T1000 (cell line): ENCODE measurements at regions not wholly inside any gene's neighbourhood (a gene's known extent, or its start where the extent isn't known, plus 50 kb on each side); places are given as distances from the start of the nearest gene placed in this dataset.
"Not testable (repeated sequence)": the region's sequence is repeated elsewhere in the genome, so short reads cannot be mapped to it uniquely, and the experiment has no call there.

Experiments
- DNase-seq: peaks from one replicate; lab custom pipeline; 2025; ENCODE audit warnings: mixed read lengths; lab: John Stamatoyannopoulos, UW

GRCh38 chr5:50898966-50899365 lies 232.5 kb downstream of the PARP8 start:
- DNase-seq = no peak

DNA sequence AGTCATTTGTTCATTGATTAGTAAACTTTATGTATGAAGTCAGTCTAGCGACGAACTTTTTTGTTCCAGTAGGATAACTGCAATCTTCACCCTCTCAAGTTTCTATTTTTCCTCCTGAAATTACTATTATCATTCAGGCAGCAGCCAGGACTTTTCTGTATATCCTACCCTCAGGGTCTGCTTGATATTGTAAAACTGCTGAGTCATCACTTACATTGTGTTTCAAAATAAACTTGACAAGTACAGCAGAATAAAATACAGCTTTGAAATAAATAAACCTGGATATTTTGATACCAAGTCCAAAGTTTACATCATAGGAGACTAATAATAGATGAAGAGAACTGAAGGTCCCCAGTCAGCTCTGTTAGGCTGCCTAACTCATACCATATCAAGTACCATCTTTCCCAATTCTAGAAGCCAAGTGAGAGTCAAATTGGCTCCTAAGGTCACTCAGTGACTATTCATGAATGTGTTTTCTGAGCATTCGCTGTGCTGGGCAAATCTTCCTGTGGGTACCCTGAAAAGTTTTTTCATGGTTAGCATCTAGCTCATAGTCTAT lies 234.6 kb downstream of the PARP8 start:
- DNase-seq = no peak

GRCh38 chr5:50903651-50904050 lies 237.2 kb downstream of the PARP8 start:
- no peak for DNase-seq

- DNase-seq = no peak
These were observed 239.6 kb downstream of the PARP8 start for GRCh38 chr5:50905996-50906570.

DNA sequence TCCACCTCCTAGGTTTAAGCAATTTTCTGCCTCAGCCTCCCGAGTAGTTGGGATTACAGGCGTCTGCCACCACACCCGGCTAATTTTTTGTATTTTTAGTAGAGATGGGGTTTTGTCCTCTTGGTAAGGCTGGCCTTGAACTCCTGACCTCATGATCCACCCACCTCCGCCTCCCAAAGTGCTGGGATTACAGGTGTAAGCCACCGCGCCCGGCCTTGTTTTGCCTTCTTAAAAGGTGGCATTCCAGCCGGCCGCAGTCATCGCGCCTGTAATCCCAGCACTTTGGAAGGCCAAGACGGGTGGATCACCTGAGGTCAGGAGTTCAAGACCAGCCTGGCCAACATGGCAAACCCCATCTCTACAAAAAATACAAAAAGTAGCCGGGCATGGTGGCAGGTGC lies 253.7 kb downstream of the PARP8 start:
- DNase-seq = not testable (repeated sequence)

- no peak for DNase-seq
These were observed 255.1 kb downstream of the PARP8 start for GRCh38 chr5:50921366-50922133.

DNA sequence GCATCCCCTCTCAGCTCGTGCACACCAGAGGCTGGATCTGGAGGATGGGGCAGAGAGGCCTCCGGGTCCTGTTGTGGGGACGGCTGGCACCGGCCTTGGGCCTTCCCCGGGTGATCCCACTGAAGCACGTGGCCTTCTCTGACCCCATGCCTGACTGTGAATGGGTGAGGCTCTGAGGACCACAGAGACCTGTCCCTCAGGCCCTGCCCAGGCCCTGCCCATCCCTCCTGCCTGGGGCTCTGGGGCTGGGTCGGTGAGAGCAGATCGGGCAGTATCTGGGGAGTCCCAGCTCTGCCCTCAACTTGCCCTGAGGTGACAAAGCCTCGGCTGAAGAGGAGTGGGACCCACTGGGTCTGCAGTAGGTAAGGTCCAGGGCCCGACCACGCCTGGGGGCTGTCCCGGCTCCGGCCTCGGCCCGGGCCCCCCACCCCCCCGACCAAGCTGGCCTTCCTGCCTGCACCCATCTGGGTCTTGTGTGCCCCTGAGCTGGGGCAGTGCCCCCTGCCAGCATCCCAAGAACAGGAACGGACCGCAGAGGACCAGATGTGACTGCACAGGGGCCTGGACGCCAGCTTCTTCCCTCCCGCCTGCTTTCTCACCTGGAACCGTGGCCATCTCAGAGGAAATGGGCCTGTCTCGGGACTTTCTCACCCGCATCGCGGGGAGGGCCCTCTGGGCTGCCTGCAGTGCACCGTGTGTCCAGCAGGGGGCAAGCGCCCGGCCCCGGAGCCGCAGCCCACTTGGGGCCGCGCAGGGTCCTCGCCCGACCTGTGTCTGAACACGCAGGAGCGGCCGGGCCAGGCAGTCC lies 255.9 kb downstream of the PARP8 start:
- not testable (repeated sequence) for DNase-seq

DNA sequence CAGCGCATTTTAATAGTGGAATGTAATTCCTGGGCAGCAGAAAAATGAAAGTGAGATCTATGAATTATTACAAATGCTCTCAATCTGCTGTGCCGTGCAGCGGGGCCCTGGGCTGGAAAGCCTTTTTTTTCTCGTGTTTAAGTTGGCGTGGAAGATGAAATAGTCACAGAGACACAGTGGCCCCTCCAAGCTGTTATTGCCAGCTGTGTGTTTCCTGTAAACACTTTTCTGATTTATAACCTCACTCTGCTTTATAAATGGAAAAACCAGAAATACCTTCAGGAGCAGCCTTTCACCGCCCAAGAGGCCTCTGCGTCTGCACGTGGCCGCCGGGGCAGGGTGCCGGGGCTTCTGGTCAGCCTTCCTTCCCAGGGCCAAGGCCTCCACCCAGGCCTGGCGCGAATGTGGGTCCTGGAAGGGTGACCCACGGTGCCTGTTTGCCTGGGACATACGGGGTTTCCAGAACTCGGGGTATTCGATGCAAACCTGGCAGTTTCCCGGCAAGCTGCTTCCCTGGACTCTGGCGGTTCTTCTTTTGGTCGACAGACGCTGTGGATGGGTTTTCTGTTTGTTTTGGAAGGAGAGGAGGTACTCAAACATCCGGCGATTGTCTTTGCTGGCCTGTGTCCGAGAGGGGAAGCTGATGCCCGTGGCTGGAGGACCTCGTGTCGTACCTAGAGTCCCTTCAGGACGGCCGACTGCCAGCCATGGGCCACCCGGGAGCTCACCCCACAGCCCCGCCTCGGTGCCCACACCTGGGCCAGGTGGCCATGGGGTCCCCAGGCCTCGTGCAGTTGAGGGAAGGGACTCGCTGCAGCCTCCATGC lies 256.7 kb downstream of the PARP8 start:
- no peak for DNase-seq

- no peak for DNase-seq
These were observed 257.5 kb downstream of the PARP8 start for GRCh38 chr5:50923768-50924494.

DNA sequence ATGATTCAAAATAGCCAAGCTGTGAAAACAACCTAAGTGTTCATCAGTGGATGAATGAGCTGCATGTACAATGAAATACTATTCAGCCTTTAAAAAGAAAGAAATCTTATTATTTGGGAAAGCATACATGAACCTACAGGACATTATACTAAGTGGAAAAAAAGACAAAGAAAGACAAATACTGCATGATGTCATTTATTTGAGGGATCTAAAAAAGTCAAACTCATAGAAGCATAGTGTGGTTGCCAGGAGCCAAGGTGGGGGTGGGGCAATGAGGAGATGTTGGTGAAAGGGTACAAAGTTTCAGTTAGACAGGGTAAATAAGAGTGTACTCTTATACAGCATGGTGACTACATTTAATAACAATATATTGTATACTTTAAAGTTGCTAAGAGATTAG lies 261.5 kb downstream of the PARP8 start:
- no peak for DNase-seq

GRCh38 chr5:50929174-50929573 lies 262.7 kb downstream of the PARP8 start:
- DNase-seq = no peak

DNA sequence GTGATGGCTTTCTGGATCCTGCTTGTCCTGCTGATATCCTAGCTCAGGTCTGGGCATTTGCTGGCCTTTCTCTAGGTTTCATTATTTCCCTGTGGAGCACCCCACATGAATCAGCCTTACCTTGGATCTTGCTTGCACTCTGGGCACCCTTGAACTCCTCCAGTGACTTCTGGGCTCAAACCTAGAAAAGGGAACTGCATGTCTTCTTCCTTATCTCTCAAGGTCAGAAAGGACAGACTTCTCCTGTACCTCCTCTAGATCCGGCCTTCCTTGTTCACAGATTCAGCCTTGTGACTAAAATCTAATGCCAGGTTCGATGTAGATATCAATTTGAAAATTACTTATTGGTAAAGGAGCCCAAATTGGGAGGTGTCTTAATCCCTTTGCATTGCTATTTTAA lies 267.9 kb downstream of the PARP8 start:
- no peak for DNase-seq

GRCh38 chr5:50945139-50945538 lies 278.7 kb downstream of the PARP8 start:
- no peak for DNase-seq

DNA sequence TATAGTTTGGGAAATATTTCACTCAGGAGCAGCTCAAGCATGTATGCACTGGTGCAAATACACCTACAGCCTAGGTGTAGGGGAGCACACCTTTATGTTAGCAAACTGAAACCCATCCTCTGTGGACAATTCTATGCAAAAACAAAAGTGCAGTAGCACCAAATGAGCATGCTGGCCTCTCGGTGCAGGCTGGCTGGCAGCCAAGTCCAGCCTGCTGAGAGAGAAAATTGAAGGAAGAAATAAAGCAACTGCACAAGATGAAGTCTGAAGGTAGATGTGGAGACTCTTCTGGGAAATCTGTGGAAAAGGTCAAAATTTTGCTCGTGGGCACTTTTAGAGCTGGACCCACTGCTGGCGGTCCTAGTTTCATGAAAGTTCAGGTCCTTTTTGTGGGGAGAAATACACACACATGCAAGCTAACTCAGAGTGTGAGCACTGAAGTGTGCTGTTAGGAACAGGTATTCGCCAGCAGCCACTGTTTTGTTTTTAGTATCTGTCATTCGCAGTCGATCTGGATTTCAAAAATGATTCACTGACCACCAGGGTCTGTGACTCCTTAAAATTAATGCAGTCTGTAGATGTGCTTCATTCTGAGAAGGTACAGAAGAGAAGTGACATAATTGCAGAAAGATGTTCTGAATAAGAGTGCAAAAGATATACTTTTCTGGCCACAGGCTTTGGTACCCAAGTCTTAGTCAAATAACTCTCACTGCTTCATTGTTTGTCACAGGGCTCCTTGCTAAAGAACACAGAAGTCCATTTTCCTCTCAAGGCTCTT lies 281.7 kb downstream of the PARP8 start:
- DNase-seq = no peak

DNA sequence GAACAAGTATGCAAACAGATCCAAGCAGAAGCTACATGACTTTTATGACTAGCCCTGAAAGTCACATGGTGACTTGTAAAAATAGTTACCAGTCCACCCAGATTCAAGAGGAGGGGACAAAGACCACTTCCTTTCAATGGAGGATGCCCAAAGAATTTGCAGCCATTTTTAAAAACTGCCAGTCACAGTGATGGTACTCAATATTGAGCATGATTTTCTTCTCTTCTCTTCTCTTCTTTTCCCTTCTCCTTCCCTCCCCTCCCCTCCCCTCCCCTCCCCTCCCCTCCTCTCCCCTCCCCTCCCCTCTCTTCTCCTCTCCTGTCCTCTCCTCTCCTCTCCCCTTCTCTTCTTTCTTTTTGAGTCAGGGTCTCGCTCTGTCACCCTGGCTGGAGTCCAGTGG lies 286.9 kb downstream of the PARP8 start:
- no peak for DNase-seq

- no peak for DNase-seq
These were observed 292.5 kb downstream of the PARP8 start for GRCh38 chr5:50958852-50959457.

DNA sequence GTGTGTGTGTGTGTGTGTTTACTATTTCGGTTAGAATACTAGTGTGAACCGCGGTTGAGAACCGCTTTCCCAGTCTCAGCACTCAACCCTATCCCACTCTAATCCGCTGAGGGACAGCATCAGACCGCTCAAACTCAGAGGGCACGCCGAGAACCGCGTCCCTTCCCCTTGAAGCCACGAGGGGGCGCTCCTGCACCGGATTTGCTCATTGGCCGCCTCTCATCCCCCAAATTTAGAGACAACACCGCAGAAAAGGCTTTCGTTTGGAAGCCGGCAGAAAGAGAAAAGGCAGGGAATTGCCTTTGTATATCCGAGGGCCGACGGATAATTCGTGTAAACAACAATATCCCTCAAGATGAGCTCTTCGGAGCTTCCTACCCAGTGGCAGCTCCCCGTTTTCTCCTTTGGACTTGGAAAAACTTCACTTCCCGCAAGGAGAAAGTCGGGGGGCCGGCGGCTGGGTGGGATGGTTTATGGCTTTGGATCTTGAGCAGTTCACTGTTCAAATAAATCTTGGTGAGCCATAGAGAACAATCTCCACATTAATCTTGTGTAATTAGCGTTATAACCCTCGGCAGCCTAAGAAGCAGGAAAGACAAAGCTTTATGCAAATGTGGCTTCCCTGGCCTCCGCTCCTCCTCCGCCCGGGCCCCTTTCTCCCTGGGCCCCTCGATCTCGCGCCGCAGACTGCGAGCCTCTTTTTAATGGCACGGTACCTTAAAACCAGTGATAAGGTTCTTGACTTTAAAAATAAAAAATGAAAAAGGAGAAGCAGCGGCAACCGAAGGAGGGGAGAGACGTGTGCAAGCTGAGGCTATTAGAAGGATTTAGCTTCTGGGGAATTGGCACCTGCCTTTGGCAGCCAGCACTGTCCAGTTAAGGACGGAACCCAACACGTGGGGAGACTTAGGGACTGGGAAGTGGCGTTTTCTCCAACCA lies 296.8 kb downstream of the PARP8 start:
- peak; percentile 49 for DNase-seq

GRCh38 chr5:50963971-50964745 lies 297.7 kb downstream of the PARP8 start:
- no peak for DNase-seq
